OCI-LY1 (cell line): ENCODE measurements at regions not wholly inside any gene's neighbourhood (a gene's known extent, or its start where the extent isn't known, plus 50 kb on each side); places are given as distances from the start of the nearest gene placed in this dataset.

Experiments used
- H2AFZ ChIP-seq: fragments of 200-600 bp; sonication (generic), shearing (Covaris generic); 2 replicates; pipeline ENCODE4 v1.6.0; 2014; ENCODE audit warnings: antibody characterized with exemption, mild to moderate bottlenecking, low read length
- H3F3A ChIP-seq: fragments of 200-600 bp; sonication (generic), shearing (Covaris generic); 2 replicates; pipeline ENCODE4 v1.6.0; 2014; ENCODE audit warnings: mild to moderate bottlenecking, antibody characterized with exemption, low read length, moderate library complexity; ENCODE audit not compliant: insufficient read depth
- H3K27ac ChIP-seq: fragments of 200-600 bp; sonication (generic); 2 replicates; pipeline ENCODE4 v1.5.1; 2014; ENCODE audit warnings: low read length, mixed run types, mild to moderate bottlenecking, low read depth; ENCODE audit not compliant: poor library complexity, severe bottlenecking
- H3K27me3 ChIP-seq: fragments of 200-600 bp; sonication (generic); 2 replicates; pipeline ENCODE4 v1.6.0; 2014; ENCODE audit warnings: antibody characterized with exemption, mild to moderate bottlenecking, low read length, moderate library complexity; ENCODE audit not compliant: insufficient read depth
- H3K36me3 ChIP-seq: fragments of 200-600 bp; sonication (generic); 2 replicates; pipeline ENCODE4 v1.6.1; 2014; ENCODE audit warnings: mild to moderate bottlenecking, antibody characterized with exemption, low read length, moderate library complexity, mixed read lengths; ENCODE audit not compliant: insufficient read depth
- H3K4me1 ChIP-seq: fragments of 200-600 bp; sonication (generic); 2 replicates; pipeline ENCODE4 v1.5.1; 2014; ENCODE audit warnings: mild to moderate bottlenecking, low read length, moderate library complexity; ENCODE audit not compliant: insufficient read depth, severe bottlenecking
- H3K4me2 ChIP-seq: fragments of 200-600 bp; sonication (generic), shearing (Covaris generic); 2 replicates; pipeline ENCODE4 v1.6.1; 2014; ENCODE audit warnings: low read length
- H3K4me3 ChIP-seq: fragments of 200-600 bp; sonication (generic); 2 replicates; pipeline ENCODE4 v1.5.1; 2014; ENCODE audit warnings: low read length, low read depth, mild to moderate bottlenecking, mixed read lengths; ENCODE audit not compliant: poor library complexity, severe bottlenecking
- H3K79me2 ChIP-seq: fragments of 200-600 bp; shearing (Covaris generic); 2 replicates; pipeline ENCODE4 v1.6.1; 2016; ENCODE audit warnings: mixed run types, low read length, mixed read lengths; ENCODE audit not compliant: insufficient read depth
- H3K9ac ChIP-seq: fragments of 200-600 bp; sonication (generic), shearing (Covaris generic); 2 replicates; pipeline ENCODE4 v1.6.1; 2014; ENCODE audit warnings: mild to moderate bottlenecking, low read length, mixed read lengths
- H3K9me2 ChIP-seq: fragments of 200-600 bp; sonication (generic), shearing (Covaris generic); 2 replicates; pipeline ENCODE4 v1.6.1; 2014; ENCODE audit warnings: low read depth, mild to moderate bottlenecking, low read length, mixed read lengths
- H3K9me3 ChIP-seq: fragments of 200-600 bp; shearing (Covaris generic); 2 replicates; pipeline ENCODE4 v1.6.1; 2014; ENCODE audit warnings: low read length, mixed read lengths
- H4K20me1 ChIP-seq: fragments of 200-600 bp; sonication (generic), shearing (Covaris generic); 2 replicates; pipeline ENCODE4 v1.6.0; 2016; ENCODE audit warnings: mild to moderate bottlenecking, low read length; ENCODE audit not compliant: insufficient read depth
- CTCF ChIP-seq: fragments of 200-600 bp; sonication (generic), shearing (Covaris generic); IDR thresholded peaks from 2 replicates; pipeline ENCODE4 v1.5.1; 2017; ENCODE audit warnings: mild to moderate bottlenecking, antibody characterized with exemption, low read length, moderate library complexity, mixed read lengths
- EZH2 ChIP-seq: fragments of 200-600 bp; sonication (generic), shearing (Covaris generic); IDR thresholded peaks from 2 replicates; pipeline ENCODE4 v1.8.0; 2017; ENCODE audit warnings: borderline replicate concordance, mixed run types, mild to moderate bottlenecking, antibody characterized with exemption, low read length, moderate library complexity, mixed read lengths

- no peaks in the 10 kb centered on the region for H3F3A ChIP-seq
- H3K27ac ChIP-seq, result no peak overlapping the region
- H2AFZ ChIP-seq, result no peak overlapping the region
- H3K4me2 ChIP-seq, result no peak overlapping the region
- H3K36me3 ChIP-seq, result no peaks in the 10 kb centered on the region
- no peaks in the 10 kb centered on the region for H3K9me2 ChIP-seq
- no peak overlapping the region for H3K4me3 ChIP-seq
- peaks cover 18% of the 10 kb centered on the region for H3K4me1 ChIP-seq
- H3K79me2 ChIP-seq, result no peaks in the 10 kb centered on the region
- TF ChIP-seq CTCF, result no peak
- TF ChIP-seq EZH2, result no peak
- no peak overlapping the region for H3K9ac ChIP-seq
- no peaks in the 10 kb centered on the region for H3K9me3 ChIP-seq
- H3K27me3 ChIP-seq, result no peaks in the 10 kb centered on the region
- no peaks in the 10 kb centered on the region for H4K20me1 ChIP-seq
Observed at GRCh38 chr5:88955403-88955802, 72.4 kb upstream of the MEF2C start.

GRCh38 chr5:88954511-88954910, 71.5 kb upstream of the MEF2C start:
- Histone ChIP-seq H3K4me3 (no peak overlapping the region), H3K79me2 (no peaks in the 10 kb centered on the region), H3K27ac (no peak overlapping the region), H4K20me1 (no peaks in the 10 kb centered on the region), H3K9me3 (no peaks in the 10 kb centered on the region), H2AFZ (no peak overlapping the region), H3K9me2 (no peaks in the 10 kb centered on the region), H3K4me2 (no peak overlapping the region), H3K27me3 (no peaks in the 10 kb centered on the region), H3F3A (no peaks in the 10 kb centered on the region), H3K4me1 (peaks cover 18% of the 10 kb centered on the region), H3K36me3 (no peaks in the 10 kb centered on the region), H3K9ac (no peak overlapping the region)
- no peak for TF ChIP-seq EZH2
- no peak for TF ChIP-seq CTCF

- no peak overlapping the region for H2AFZ ChIP-seq
- H3K9ac ChIP-seq, result no peak overlapping the region
- H3K27ac ChIP-seq, result peak overlapping the region; percentile 21
- H3K4me1 ChIP-seq, result peaks cover 18% of the 10 kb centered on the region
- no peak overlapping the region for H3K4me3 ChIP-seq
- H4K20me1 ChIP-seq, result no peaks in the 10 kb centered on the region
- TF ChIP-seq EZH2, result no peak
- no peak for TF ChIP-seq CTCF
- H3F3A ChIP-seq, result no peaks in the 10 kb centered on the region
- H3K9me2 ChIP-seq, result no peaks in the 10 kb centered on the region
- no peaks in the 10 kb centered on the region for H3K27me3 ChIP-seq
- H3K4me2 ChIP-seq, result peak overlapping the region; percentile 44
- H3K79me2 ChIP-seq, result no peaks in the 10 kb centered on the region
- no peaks in the 10 kb centered on the region for H3K36me3 ChIP-seq
- no peaks in the 10 kb centered on the region for H3K9me3 ChIP-seq
Observed at GRCh38 chr5:88952996-88953643, 70.1 kb upstream of the MEF2C start.
